ENCODE measurements at regions not wholly inside any gene's neighbourhood (a gene's known extent, or its start where the extent isn't known, plus 50 kb on each side); places are given as distances from the start of the nearest gene placed in this dataset.
A peak's percentile ranks its signal among the peaks of the same experiment; 100 is the strongest.

GRCh38 chr14:86363047-86363446 lies 833.1 kb downstream of the FLRT2 start:
- H3K9ac ChIP-seq (ENCODE audit: low read depth, low read length), result no peak overlapping the region
- H3K9me3 ChIP-seq (ENCODE audit: insufficient read depth, low read length, severe bottlenecking), result peaks cover 15% of the 10 kb centered on the region
- peak overlapping the region; percentile 6; the same call in 1 of the 2 replicates for H3K27ac ChIP-seq (ENCODE audit: low read length)
- H3K4me1 ChIP-seq (ENCODE audit: insufficient read depth, low read length), result peaks cover 5% of the 10 kb centered on the region
- no peak overlapping the region for H2AFZ ChIP-seq (ENCODE audit: low read depth, low read length)
- TF ChIP-seq EZH2 (IDR thresholded peaks at IDR 0.05; ENCODE audit: borderline replicate concordance, low read depth, low read length, severe bottlenecking), result no peak
- TF ChIP-seq, protein P1, sequence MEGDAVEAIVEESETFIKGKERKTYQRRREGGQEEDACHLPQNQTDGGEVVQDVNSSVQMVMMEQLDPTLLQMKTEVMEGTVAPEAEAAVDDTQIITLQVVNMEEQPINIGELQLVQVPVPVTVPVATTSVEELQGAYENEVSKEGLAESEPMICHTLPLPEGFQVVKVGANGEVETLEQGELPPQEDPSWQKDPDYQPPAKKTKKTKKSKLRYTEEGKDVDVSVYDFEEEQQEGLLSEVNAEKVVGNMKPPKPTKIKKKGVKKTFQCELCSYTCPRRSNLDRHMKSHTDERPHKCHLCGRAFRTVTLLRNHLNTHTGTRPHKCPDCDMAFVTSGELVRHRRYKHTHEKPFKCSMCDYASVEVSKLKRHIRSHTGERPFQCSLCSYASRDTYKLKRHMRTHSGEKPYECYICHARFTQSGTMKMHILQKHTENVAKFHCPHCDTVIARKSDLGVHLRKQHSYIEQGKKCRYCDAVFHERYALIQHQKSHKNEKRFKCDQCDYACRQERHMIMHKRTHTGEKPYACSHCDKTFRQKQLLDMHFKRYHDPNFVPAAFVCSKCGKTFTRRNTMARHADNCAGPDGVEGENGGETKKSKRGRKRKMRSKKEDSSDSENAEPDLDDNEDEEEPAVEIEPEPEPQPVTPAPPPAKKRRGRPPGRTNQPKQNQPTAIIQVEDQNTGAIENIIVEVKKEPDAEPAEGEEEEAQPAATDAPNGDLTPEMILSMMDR (IDR thresholded peaks at IDR 0.05; ENCODE audit: borderline replicate concordance, extremely low read depth, low read length, poor library complexity, severe bottlenecking), result no peak
- no peaks in the 10 kb centered on the region for H3K36me3 ChIP-seq (ENCODE audit: insufficient read depth, low read length)
- H3K27me3 ChIP-seq (ENCODE audit: insufficient read depth, low read length, poor library complexity), result no peaks in the 10 kb centered on the region
- ATAC-seq (ENCODE audit: insufficient read depth, low read depth) (no peak), DNase-seq (no peak)
- no peaks in the 10 kb centered on the region for H3K79me2 ChIP-seq (ENCODE audit: insufficient read depth, low read length)
- no peak overlapping the region for H3K4me2 ChIP-seq (ENCODE audit: insufficient read depth, low read length)
- H4K20me1 ChIP-seq (ENCODE audit: insufficient read depth, low read length), result no peaks in the 10 kb centered on the region
- no peak overlapping the region for H3K4me3 ChIP-seq (ENCODE audit: low read depth in 1 of 2, low read length in 2 of 2)

GRCh38 chr14:86357876-86358275 lies 827.9 kb downstream of the FLRT2 start:
- Histone ChIP-seq H3K4me2 (ENCODE audit: insufficient read depth, low read length) (peak overlapping the region; percentile 50; the same call in 1 of the 2 replicates), H3K4me1 (ENCODE audit: insufficient read depth, low read length) (peaks cover 55% of the 10 kb centered on the region), H3K36me3 (ENCODE audit: insufficient read depth, low read length) (no peaks in the 10 kb centered on the region), H3K4me3 (ENCODE audit: low read depth in 1 of 2, low read length in 2 of 2) (no peak overlapping the region), H2AFZ (ENCODE audit: low read depth, low read length) (peak overlapping the region; percentile 60), H3K9me3 (ENCODE audit: insufficient read depth, low read length, severe bottlenecking) (no peaks in the 10 kb centered on the region), H4K20me1 (ENCODE audit: insufficient read depth, low read length) (no peaks in the 10 kb centered on the region), H3K27ac (ENCODE audit: low read length) (peak overlapping the region; percentile 76), H3K9ac (ENCODE audit: low read depth, low read length) (peak overlapping the region; percentile 43; the same call in 1 of the 2 replicates), H3K79me2 (ENCODE audit: insufficient read depth, low read length) (no peaks in the 10 kb centered on the region), H3K27me3 (ENCODE audit: insufficient read depth, low read length, poor library complexity) (no peaks in the 10 kb centered on the region)
- DNase-seq (no peak), ATAC-seq (ENCODE audit: insufficient read depth, low read depth) (peak; percentile 17; the same call in 1 of the 3 replicates)
- no peak for TF ChIP-seq EZH2 (IDR thresholded peaks at IDR 0.05; ENCODE audit: borderline replicate concordance, low read depth, low read length, severe bottlenecking)
- TF ChIP-seq, protein P1 (IDR thresholded peaks at IDR 0.05; ENCODE audit: borderline replicate concordance, extremely low read depth, low read length, poor library complexity, severe bottlenecking), result no peak

DNA sequence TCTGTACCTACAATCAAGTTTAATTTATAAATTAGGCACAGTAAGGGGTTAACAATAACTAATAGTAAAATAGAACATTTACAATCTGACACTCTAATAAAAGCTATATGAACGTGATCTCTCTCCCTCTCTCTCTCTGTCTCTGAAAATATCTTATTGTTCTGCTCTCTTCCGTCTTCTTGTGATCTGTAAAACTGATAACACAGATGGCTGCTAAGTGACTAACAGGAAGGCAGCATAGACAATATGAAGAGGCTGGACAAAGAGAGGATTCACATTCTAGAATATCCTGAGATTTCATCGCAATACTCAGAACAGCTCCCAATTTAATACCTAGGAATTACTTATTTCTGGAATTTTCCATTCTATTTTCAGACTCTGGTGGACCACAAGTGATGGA lies 827.2 kb downstream of the FLRT2 start:
- Histone ChIP-seq H3K4me2 (ENCODE audit: insufficient read depth, low read length) (peak overlapping the region; percentile 50), H3K36me3 (ENCODE audit: insufficient read depth, low read length) (no peaks in the 10 kb centered on the region), H3K9me3 (ENCODE audit: insufficient read depth, low read length, severe bottlenecking) (no peaks in the 10 kb centered on the region), H2AFZ (ENCODE audit: low read depth, low read length) (peak overlapping the region; percentile 60), H3K4me3 (ENCODE audit: low read depth in 1 of 2, low read length in 2 of 2) (0 out of 4 replicates have a peak overlapping the region, but pooled peaks of 1 of the 2 experiments have one; percentile 12), H3K79me2 (ENCODE audit: insufficient read depth, low read length) (no peaks in the 10 kb centered on the region), H3K9ac (ENCODE audit: low read depth, low read length) (peak overlapping the region; percentile 43), H4K20me1 (ENCODE audit: insufficient read depth, low read length) (no peaks in the 10 kb centered on the region), H3K4me1 (ENCODE audit: insufficient read depth, low read length) (peaks cover 62% of the 10 kb centered on the region), H3K27ac (ENCODE audit: low read length) (peak overlapping the region; percentile 76), H3K27me3 (ENCODE audit: insufficient read depth, low read length, poor library complexity) (no peaks in the 10 kb centered on the region)
- ATAC-seq (ENCODE audit: insufficient read depth, low read depth), result peak; percentile 90
- TF ChIP-seq EZH2 (IDR thresholded peaks at IDR 0.05; ENCODE audit: borderline replicate concordance, low read depth, low read length, severe bottlenecking), result no peak
- TF ChIP-seq, protein P1 (IDR thresholded peaks at IDR 0.05; ENCODE audit: borderline replicate concordance, extremely low read depth, low read length, poor library complexity, severe bottlenecking), result no peak
- no peak for DNase-seq
